ENCODE measurements at regions not wholly inside any gene's neighbourhood (a gene's known extent, or its start where the extent isn't known, plus 50 kb on each side); places are given as distances from the start of the nearest gene placed in this dataset.

GRCh38 chr7:65509368-65510186 is 135.9 kb downstream of the ZNF92 start (continued):
- TF ChIP-seq FUBP1 (CRISPR knock-in tag; IDR thresholded peaks at IDR 0.05; ENCODE audit: borderline replicate concordance) (no peak), PCBP1 (IDR thresholded peaks at IDR 0.05; ENCODE audit: borderline replicate concordance, low read depth, low read length) (0 out of 2 replicates have a peak, but pooled peaks have one; percentile 32), RAD51 (IDR thresholded peaks at IDR 0.05; ENCODE audit: borderline replicate concordance) (no peak), KLF15 (CRISPR knock-in tag; IDR thresholded peaks at IDR 0.05; ENCODE audit: borderline replicate concordance) (no peak), ZC3H13 (CRISPR knock-in tag; IDR thresholded peaks at IDR 0.05) (no peak), CBFB (CRISPR knock-in tag; IDR thresholded peaks at IDR 0.05) (no peak), CENPBD1 (CRISPR knock-in tag; IDR thresholded peaks at IDR 0.05; ENCODE audit: borderline replicate concordance, low read depth) (no peak), ETS1 (CRISPR knock-in tag; IDR thresholded peaks at IDR 0.05) (no peak), ASH2L (IDR thresholded peaks at IDR 0.05; ENCODE audit: insufficient read length, low read depth, low read length) (peak; percentile 59), NCOA5 (CRISPR knock-in tag; IDR thresholded peaks at IDR 0.05) (no peak), KDM3A (CRISPR knock-in tag; IDR thresholded peaks at IDR 0.05; ENCODE audit: low read depth) (peak; percentile 78; the same call in 1 of the 2 replicates), ZNF556 (CRISPR knock-in tag; IDR thresholded peaks at IDR 0.05; ENCODE audit: borderline replicate concordance) (no peak), ZFYVE20 (CRISPR knock-in tag; IDR thresholded peaks at IDR 0.05; ENCODE audit: borderline replicate concordance, low read depth) (no peak), GLI4 (CRISPR knock-in tag; IDR thresholded peaks at IDR 0.05; ENCODE audit: borderline replicate concordance) (no peak), CBX1 (IDR thresholded peaks at IDR 0.05; ENCODE audit: low read depth) (no peak), ZNF292 (CRISPR knock-in tag; IDR thresholded peaks at IDR 0.05; ENCODE audit: borderline replicate concordance, low read depth) (0 out of 2 replicates have a peak, but pooled peaks have one; percentile 59), NFE2 (CRISPR knock-in tag; IDR thresholded peaks at IDR 0.05) (no peak), KMT2A (CRISPR knock-in tag; IDR thresholded peaks at IDR 0.05) (peak; percentile 95), TAF1 (CRISPR knock-in tag; IDR thresholded peaks at IDR 0.05) (peak; percentile 31; the same call in 1 of the 2 replicates), KLF16 (CRISPR knock-in tag; IDR thresholded peaks at IDR 0.05) (0 out of 4 replicates have a peak, but pooled peaks of 1 of the 2 experiments have one; percentile 29), STAT5B (CRISPR knock-in tag; IDR thresholded peaks at IDR 0.05) (no peak), ZNF740 (CRISPR knock-in tag; IDR thresholded peaks at IDR 0.05) (no peak), HES4 (CRISPR knock-in tag; IDR thresholded peaks at IDR 0.05; ENCODE audit: borderline replicate concordance) (no peak), ZNF33B (CRISPR knock-in tag; IDR thresholded peaks at IDR 0.05) (no peak), HOXA5 (CRISPR knock-in tag; IDR thresholded peaks at IDR 0.05) (0 out of 2 replicates have a peak, but pooled peaks have one; percentile 17), NFE2L2 (IDR thresholded peaks at IDR 0.05; ENCODE audit: low read length) (no peak), ZNF605 (CRISPR knock-in tag; IDR thresholded peaks at IDR 0.05) (no peak), CHD2 (IDR thresholded peaks at IDR 0.05; ENCODE audit: low read depth, low read length) (no peak), GATAD2A (CRISPR knock-in tag; IDR thresholded peaks at IDR 0.05) (no peak)
